ENCODE measurements at regions not wholly inside any gene's neighbourhood (a gene's known extent, or its start where the extent isn't known, plus 50 kb on each side); places are given as distances from the start of the nearest gene placed in this dataset.

- Histone ChIP-seq H3K9me3 (ENCODE audit: low read length) (no peaks in the 10 kb centered on the region), H3K27ac (ENCODE audit: low read length) (no peak overlapping the region)
These were observed 135.4 kb downstream of the TMEM17 start for GRCh38 chr2:62370321-62371250.

More at GRCh38 chr2:62370321-62371250, 135.4 kb downstream of the TMEM17 start:
- Histone ChIP-seq H3K9me2 (ENCODE audit: insufficient read depth, low read length) (no peaks in the 10 kb centered on the region), H4K20me1 (ENCODE audit: insufficient read depth) (no peaks in the 10 kb centered on the region), H3F3A (ENCODE audit: insufficient read depth, low read length, poor library complexity, severe bottlenecking) (no peaks in the 10 kb centered on the region), H3K27me3 (ENCODE audit: insufficient read depth, low read depth, low read length) (no peaks in the 10 kb centered on the region), H2AFZ (ENCODE audit: low read depth, low read length) (no peak overlapping the region), H3K4me2 (ENCODE audit: low read length) (no peak overlapping the region), H3K79me2 (replicated peaks; ENCODE audit: insufficient read depth, low read length) (no peaks in the 10 kb centered on the region), H3K4me3 (ENCODE audit: low read length) (no peak overlapping the region), H3K36me3 (ENCODE audit: insufficient read depth, low read length) (no peaks in the 10 kb centered on the region), H3K9ac (ENCODE audit: low read length) (no peak overlapping the region)
- TF ChIP-seq CTCF (IDR thresholded peaks at IDR 0.05; ENCODE audit: poor library complexity, severe bottlenecking): no peak
- no peak for TF ChIP-seq REST (IDR thresholded peaks at IDR 0.05; ENCODE audit: borderline replicate concordance)
- no peak for TF ChIP-seq POLR2AphosphoS5 (IDR thresholded peaks at IDR 0.05)
- no peak for TF ChIP-seq EP300 (conservative IDR thresholded peaks at IDR 0.05; ENCODE audit: poor library complexity, severe bottlenecking)
- TF ChIP-seq TAF1 (IDR thresholded peaks at IDR 0.05; ENCODE audit: low read depth): no peak
- TF ChIP-seq SMC3 (conservative IDR thresholded peaks at IDR 0.05; ENCODE audit: poor library complexity): no peak
- no peak for TF ChIP-seq RAD21 (conservative IDR thresholded peaks at IDR 0.05)
- TF ChIP-seq EZH2 (IDR thresholded peaks at IDR 0.05; ENCODE audit: borderline replicate concordance, insufficient read depth, low read length, poor library complexity, severe bottlenecking): no peak
- no peak for TF ChIP-seq MXI1 (conservative IDR thresholded peaks at IDR 0.05; ENCODE audit: poor library complexity, severe bottlenecking)
